Left lung (tissue), 4 donors: ENCODE measurements at regions not wholly inside any gene's neighbourhood (a gene's known extent, or its start where the extent isn't known, plus 50 kb on each side); places are given as distances from the start of the nearest gene placed in this dataset.

Experiments used
- ATAC-seq: fragments of 200-7000 bp; cut with Tn5 transposase; one replicate; pipeline ENCODE4 v1.9.1; 2020; ENCODE audit warnings: moderate library complexity
- DNase-seq, 4 donors: peaks; one replicate each; pipeline ENCODE4 v3.0.0-alpha.2; 2013 to 2020
- H3K27ac ChIP-seq, 2 donors: fragments of 200-600 bp; sonication (generic) in 1 of 2; one replicate each; pipeline versions ENCODE4 v1.5.0 to v1.8.0; 2020 to 2021
- H3K27me3 ChIP-seq, 2 donors: fragments of 200-600 bp; sonication (generic) in 1 of 2; one replicate each; pipeline versions ENCODE4 v1.5.0 to v1.8.0; 2020 to 2021
- H3K36me3 ChIP-seq, 2 donors: fragments of 200-600 bp; sonication (generic) in 1 of 2; one replicate each; pipeline versions ENCODE4 v1.5.0 to v1.8.0; 2020 to 2021
- H3K4me1 ChIP-seq, 2 donors: fragments of 200-600 bp; one replicate each; pipeline ENCODE4 v1.8.0; 2021
- H3K4me3 ChIP-seq, 2 donors: fragments of 200-600 bp; sonication (generic) in 1 of 2; one replicate each; pipeline versions ENCODE4 v1.5.0 to v1.8.0; 2020 to 2021; ENCODE audit warnings: mild to moderate bottlenecking in 1 of 2
- H3K9me3 ChIP-seq, 2 donors: fragments of 200-600 bp; sonication (generic) in 1 of 2; one replicate each; pipeline versions ENCODE4 v1.5.0 to v1.8.0; 2020 to 2021
- intact Hi-C, 2 donors: fragments of 100-400 bp; cut with DNase I; formaldehyde crosslinking; loops; one replicate each; pipeline versions ENCODE4 v1.11.2 to v1.14.2; 2022
- TF ChIP-seq, protein P1 (sequence below), 2 donors: fragments of 200-600 bp; sonication (generic) in 1 of 2; IDR thresholded peaks; one replicate each; pipeline versions ENCODE4 v1.5.0 to v1.8.0; 2021; ENCODE audit warnings: antibody characterized with exemption in 2 of 2
- donor health status: DM: no; HTN: yes; CAD: no.
- donor health status: DM: no; HTN: no; CAD: no.

DNA sequence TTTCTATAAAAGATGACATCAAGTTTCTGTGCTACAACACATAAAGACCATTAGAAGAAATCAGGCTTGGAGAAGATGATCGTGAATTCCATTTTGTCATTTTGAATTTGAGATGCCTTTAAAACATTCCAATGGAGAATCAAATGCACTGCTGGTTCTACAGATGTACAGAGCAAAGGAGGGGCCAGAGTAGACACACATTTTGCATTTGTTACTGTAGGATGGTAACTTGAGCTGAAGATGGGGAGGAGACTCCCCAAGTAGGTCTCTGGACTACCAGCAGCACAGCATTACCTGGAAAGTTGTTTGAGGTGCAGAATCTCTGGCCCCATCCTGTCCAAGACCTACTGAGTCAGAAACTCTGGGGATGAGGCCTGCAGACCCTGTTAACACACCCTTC lies 121.6 kb upstream of the RALGAPA2 start:
- DNase-seq = no peak
- Histone ChIP-seq H3K27ac (no peak overlapping the region), H3K27me3 (peaks cover 0 to 19% of the 10 kb centered on the region in 2 donors), H3K4me1 (peaks cover 0 to 6% of the 10 kb centered on the region in 2 donors), H3K9me3 (peaks cover 0 to 3% of the 10 kb centered on the region in 2 donors), H3K36me3 (no peaks in the 10 kb centered on the region), H3K4me3 (no peak overlapping the region)
- no peak for ATAC-seq
- TF ChIP-seq, protein P1, sequence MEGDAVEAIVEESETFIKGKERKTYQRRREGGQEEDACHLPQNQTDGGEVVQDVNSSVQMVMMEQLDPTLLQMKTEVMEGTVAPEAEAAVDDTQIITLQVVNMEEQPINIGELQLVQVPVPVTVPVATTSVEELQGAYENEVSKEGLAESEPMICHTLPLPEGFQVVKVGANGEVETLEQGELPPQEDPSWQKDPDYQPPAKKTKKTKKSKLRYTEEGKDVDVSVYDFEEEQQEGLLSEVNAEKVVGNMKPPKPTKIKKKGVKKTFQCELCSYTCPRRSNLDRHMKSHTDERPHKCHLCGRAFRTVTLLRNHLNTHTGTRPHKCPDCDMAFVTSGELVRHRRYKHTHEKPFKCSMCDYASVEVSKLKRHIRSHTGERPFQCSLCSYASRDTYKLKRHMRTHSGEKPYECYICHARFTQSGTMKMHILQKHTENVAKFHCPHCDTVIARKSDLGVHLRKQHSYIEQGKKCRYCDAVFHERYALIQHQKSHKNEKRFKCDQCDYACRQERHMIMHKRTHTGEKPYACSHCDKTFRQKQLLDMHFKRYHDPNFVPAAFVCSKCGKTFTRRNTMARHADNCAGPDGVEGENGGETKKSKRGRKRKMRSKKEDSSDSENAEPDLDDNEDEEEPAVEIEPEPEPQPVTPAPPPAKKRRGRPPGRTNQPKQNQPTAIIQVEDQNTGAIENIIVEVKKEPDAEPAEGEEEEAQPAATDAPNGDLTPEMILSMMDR (IDR thresholded peaks at IDR 0.05) = no peak
- intact Hi-C loops = loop anchor here in 1 of 2 donors (10.0 kb wide), 1 partner anchor 671 kb away; no protein-coding TSS in a partner anchor

DNA sequence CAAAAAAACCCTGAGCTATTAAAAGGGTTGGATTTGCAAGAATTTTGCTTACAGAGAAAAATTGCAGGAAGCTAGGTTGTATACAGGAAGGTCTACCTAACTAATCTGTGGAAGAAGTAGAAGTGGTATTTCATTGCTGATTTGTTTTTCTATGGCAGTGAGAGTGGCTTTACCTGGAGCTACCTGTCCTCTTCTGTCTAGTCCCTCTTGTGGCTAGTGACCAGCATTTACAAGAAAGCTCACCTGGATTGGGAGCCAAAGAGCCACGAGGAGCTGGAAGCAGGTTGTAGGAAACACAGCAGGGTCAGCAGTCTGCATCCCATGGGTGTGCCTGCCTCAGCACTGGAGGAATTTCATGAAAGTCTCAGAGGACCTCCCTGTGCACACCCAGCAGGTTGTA lies 120.3 kb upstream of the RALGAPA2 start:
- no peak overlapping the region for H3K27ac ChIP-seq
- no peak for ATAC-seq
- TF ChIP-seq, protein P1 (IDR thresholded peaks at IDR 0.05) = no peak
- peaks cover 0 to 3% of the 10 kb centered on the region in 2 donors for H3K9me3 ChIP-seq
- peaks cover 0 to 5% of the 10 kb centered on the region in 2 donors for H3K4me1 ChIP-seq
- H3K36me3 ChIP-seq = no peaks in the 10 kb centered on the region
- no peak for DNase-seq
- peaks cover 0 to 16% of the 10 kb centered on the region in 2 donors for H3K27me3 ChIP-seq
- intact Hi-C loops = loop anchor here in 1 of 2 donors (10.0 kb wide), 1 partner anchor 672 kb away; no protein-coding TSS in a partner anchor
- no peak overlapping the region for H3K4me3 ChIP-seq

DNA sequence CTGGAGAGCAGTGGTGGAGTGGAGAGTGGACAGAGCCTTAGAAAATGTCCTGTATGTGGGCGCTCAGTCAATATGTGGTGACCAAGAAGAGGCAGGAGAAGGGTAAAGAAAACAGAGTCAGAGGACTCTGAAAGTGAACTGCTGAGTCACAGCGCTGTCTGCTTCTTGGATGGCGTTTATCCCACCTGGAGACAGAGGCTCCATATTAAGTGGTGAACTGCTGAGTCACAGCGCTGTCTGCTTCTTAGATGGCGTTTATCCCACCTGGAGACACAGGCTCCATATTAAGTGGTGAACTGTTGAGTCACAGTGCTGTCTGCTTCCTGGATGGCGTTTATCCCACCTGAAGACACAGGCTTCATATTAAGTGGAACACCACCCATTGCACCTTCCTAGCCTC lies 119.3 kb upstream of the RALGAPA2 start:
- Histone ChIP-seq H3K36me3 (no peaks in the 10 kb centered on the region), H3K27ac (no peak overlapping the region), H3K4me3 (no peak overlapping the region), H3K9me3 (peaks cover 0 to 3% of the 10 kb centered on the region in 2 donors), H3K4me1 (no peaks in the 10 kb centered on the region), H3K27me3 (peaks cover 0 to 6% of the 10 kb centered on the region in 2 donors)
- DNase-seq (no peak), ATAC-seq (no peak)
- intact Hi-C loops = loop anchor here in 1 of 2 donors (10.0 kb wide), 1 partner anchor 673 kb away; no protein-coding TSS in a partner anchor
- TF ChIP-seq, protein P1 (IDR thresholded peaks at IDR 0.05) = no peak

- no peaks in the 10 kb centered on the region for H3K36me3 ChIP-seq
- no peaks in the 10 kb centered on the region for H3K27me3 ChIP-seq
- no peak overlapping the region for H3K27ac ChIP-seq
- DNase-seq (no peak), ATAC-seq (no peak)
- H3K9me3 ChIP-seq = peaks cover 0 to 3% of the 10 kb centered on the region in 2 donors
- intact Hi-C loops = loop anchor here in 1 of 2 donors (10.0 kb wide), 2 partner anchors 235 to 675 kb away; no protein-coding TSS in a partner anchor
- no peak overlapping the region for H3K4me3 ChIP-seq
- TF ChIP-seq, protein P1 (IDR thresholded peaks at IDR 0.05) = no peak
- peaks cover 0 to 6% of the 10 kb centered on the region in 2 donors for H3K4me1 ChIP-seq
Measured at GRCh38 chr20:20829681-20830080, 117.2 kb upstream of the RALGAPA2 start.

DNA sequence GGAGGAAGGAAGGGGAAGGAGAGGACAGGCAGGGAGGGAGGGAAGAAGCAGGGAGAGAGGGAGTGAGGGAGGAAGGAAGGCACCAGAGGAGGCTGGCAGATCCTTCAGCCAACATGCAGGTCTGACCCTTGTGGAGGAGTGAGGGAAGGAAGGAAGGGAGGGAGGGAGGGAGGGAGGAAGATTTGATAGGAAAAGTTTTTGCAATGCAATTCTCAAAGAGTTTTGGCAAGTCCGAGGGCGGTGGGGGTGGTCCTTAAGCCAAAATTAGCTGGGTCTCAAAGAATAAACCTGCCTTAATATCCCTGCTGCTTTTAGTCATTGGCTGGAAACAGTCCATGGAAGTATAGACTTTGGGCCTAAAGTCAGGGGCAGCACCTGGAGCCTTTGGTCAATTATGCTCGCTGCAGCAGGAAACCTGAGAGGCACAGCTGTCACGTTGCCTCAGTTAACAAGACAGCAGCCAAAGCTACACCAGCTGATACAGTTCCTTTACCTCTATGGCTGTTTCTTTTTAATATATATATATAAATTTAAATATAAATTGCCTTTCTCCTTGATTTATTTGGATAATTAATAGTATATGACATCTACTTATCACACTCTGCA lies 115.7 kb upstream of the RALGAPA2 start:
- TF ChIP-seq, protein P1 (IDR thresholded peaks at IDR 0.05) = no peak
- Histone ChIP-seq H3K27ac (no peak overlapping the region), H3K4me1 (peaks cover 0 to 22% of the 10 kb centered on the region in 2 donors), H3K27me3 (no peaks in the 10 kb centered on the region), H3K4me3 (no peak overlapping the region), H3K9me3 (peaks cover 0 to 3% of the 10 kb centered on the region in 2 donors), H3K36me3 (no peaks in the 10 kb centered on the region)
- intact Hi-C loops = loop anchor here in 1 of 2 donors (10.0 kb wide), 1 partner anchor 233 kb away; no protein-coding TSS in a partner anchor
- no peak for ATAC-seq
- no peak for DNase-seq
